HFF-Myc (cell line): ENCODE measurements at regions not wholly inside any gene's neighbourhood (a gene's known extent, or its start where the extent isn't known, plus 50 kb on each side); places are given as distances from the start of the nearest gene placed in this dataset.

Source experiments
- DNase-seq: peaks from one replicate; pipeline ENCODE4 v3.0.0-alpha.2; 2011; ENCODE audit warnings: low read depth; ENCODE audit errors: extremely low read depth
- H3K4me3 ChIP-seq: replicated peaks from 2 replicates; pipeline ENCODE4 v1.5.1; 2011; ENCODE audit warnings: low read depth, mild to moderate bottlenecking, control low read depth, low read length
- CTCF ChIP-seq: IDR thresholded peaks from 2 replicates; pipeline ENCODE4 v1.5.1; 2012; ENCODE audit warnings: mild to moderate bottlenecking, low read depth, low read length, control low read depth; ENCODE audit errors: missing control alignments

DNA sequence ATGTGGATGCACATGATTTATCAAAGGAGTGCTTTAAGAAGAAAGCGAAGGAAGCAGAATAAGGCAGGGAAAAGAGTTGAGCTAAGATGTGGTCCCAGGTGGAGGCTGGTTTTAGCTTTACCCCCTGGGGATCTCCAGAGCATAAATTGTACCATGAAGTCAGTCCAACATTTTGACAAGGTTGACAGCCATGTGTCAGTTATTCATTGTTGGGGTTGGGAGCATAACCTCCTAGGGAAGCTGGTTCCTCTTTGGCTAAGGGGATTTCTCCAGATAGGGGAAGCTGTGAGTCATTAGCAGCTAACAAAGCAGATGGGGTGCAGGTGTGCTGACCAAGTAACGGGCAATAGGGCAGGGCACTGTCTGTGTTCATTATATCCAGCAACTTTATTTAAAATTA is 123.7 kb upstream of the IGSF10 start:
- DNase-seq: peak; percentile 58
- TF ChIP-seq CTCF: no peak

DNA sequence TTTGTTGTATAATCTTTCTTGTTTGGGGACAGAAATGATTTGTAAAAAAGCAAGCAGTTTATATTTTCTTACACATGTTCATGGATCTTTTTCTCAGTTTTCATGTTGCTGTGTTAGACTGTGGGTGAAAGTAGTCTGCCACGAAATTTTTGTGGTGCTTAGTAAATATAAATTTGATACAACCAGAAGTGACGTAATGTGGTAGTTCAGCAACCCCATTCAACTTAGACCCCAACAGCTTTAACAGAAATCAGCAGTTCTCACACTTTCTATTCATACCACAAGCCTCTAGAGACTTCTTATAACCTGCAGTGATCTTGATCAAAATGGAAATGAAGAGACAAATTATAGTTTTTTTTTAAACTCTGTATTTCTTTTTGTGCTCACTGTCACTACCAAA is 120.2 kb upstream of the IGSF10 start:
- DNase-seq: no peak
- H3K4me3 ChIP-seq: no peak overlapping the region
- TF ChIP-seq CTCF: no peak

More for the DNA sequence above, 123.7 kb upstream of the IGSF10 start:
- no peak overlapping the region for H3K4me3 ChIP-seq

- DNase-seq: peak; percentile 67
- no peak overlapping the region for H3K4me3 ChIP-seq
- TF ChIP-seq CTCF: no peak
Observed at GRCh38 chr3:151580591-151580990, 119.7 kb upstream of the IGSF10 start.

DNA sequence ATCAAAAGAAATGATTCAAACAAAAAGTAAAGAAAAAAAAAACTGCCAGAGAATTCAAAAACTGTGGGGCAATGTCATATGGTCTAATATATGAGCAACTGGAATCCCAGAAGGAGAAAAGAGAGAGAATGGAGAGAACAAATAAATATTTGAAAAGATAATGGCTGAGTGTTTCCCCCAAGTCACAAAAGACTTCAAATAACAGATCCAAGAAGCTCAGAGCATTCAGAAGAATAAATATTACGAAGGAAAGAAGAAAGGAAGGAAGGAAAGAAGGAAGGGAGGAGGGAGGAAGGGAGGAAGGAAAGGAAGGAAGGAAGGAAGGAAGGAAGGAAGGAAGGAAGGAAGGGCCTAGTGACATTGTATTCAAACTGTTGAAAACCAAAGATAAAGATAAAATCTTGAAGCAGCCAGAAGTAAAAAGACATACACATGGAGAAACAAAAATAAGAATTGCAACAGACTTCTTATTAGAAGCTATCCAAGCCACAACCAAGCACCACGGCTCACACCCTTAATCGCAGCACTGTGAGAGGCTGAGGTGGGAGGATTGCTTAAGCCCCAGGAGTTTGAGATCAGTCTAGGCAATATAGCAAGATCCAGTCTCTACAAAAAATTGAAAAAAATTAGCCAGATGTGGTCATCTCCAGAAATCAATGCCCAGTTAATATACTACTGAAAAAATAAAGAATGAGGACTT is 118.9 kb upstream of the IGSF10 start:
- DNase-seq: no peak
- no peak overlapping the region for H3K4me3 ChIP-seq
- no peak for TF ChIP-seq CTCF

GRCh38 chr3:151578495-151578894 is 117.6 kb upstream of the IGSF10 start:
- DNase-seq: no peak
- peak; percentile 9 for TF ChIP-seq CTCF
- no peak overlapping the region for H3K4me3 ChIP-seq

- DNase-seq: no peak
- no peak overlapping the region for H3K4me3 ChIP-seq
- TF ChIP-seq CTCF: no peak
Observed at GRCh38 chr3:151576511-151577137, 115.8 kb upstream of the IGSF10 start.
